DMS53 treated with DMSO at 0.1 percent for 48 hours (cell line): ENCODE measurements at regions not wholly inside any gene's neighbourhood (a gene's known extent, or its start where the extent isn't known, plus 50 kb on each side); places are given as distances from the start of the nearest gene placed in this dataset.

Experiments
- DNase-seq: peaks from one replicate; lab custom pipeline; 2025; ENCODE audit not compliant: unreplicated experiment; lab: John Stamatoyannopoulos, UW

GRCh38 chr9:115250621-115251032 lies 132.7 kb upstream of the TNC start:
- DNase-seq, result no peak

- DNase-seq, result peak; percentile 43
These were observed 136.6 kb upstream of the TNC start for GRCh38 chr9:115254287-115255180.

- peak; percentile 10 for DNase-seq
These were observed 143.7 kb upstream of the TNC start for GRCh38 chr9:115261656-115262081.

GRCh38 chr9:115262477-115262876 lies 144.5 kb upstream of the TNC start:
- DNase-seq, result peak; percentile 94

- DNase-seq, result peak; percentile 29
These were observed 145.0 kb upstream of the TNC start for GRCh38 chr9:115262952-115263351.

- DNase-seq, result no peak
These were observed 145.6 kb upstream of the TNC start for GRCh38 chr9:115263371-115264075.

- DNase-seq, result no peak
These were observed 146.4 kb upstream of the TNC start for GRCh38 chr9:115264313-115264712.

GRCh38 chr9:115267790-115268189 lies 149.8 kb upstream of the TNC start:
- no peak for DNase-seq

- DNase-seq, result no peak
These were observed 157.8 kb upstream of the TNC start for GRCh38 chr9:115275753-115276152.

GRCh38 chr9:115276621-115277020 lies 158.7 kb upstream of the TNC start:
- DNase-seq, result no peak

GRCh38 chr9:115277301-115277700 lies 159.3 kb upstream of the TNC start:
- no peak for DNase-seq

- DNase-seq, result no peak
These were observed 160.5 kb upstream of the TNC start for GRCh38 chr9:115278326-115279035.

GRCh38 chr9:115283395-115283794 lies 165.4 kb upstream of the TNC start:
- DNase-seq, result no peak

- no peak for DNase-seq
These were observed 167.9 kb upstream of the TNC start for GRCh38 chr9:115285836-115286235.

GRCh38 chr9:115286411-115286810 lies 168.5 kb upstream of the TNC start:
- DNase-seq, result no peak

- no peak for DNase-seq
These were observed 171.8 kb upstream of the TNC start for GRCh38 chr9:115289757-115290208.

- DNase-seq, result no peak
These were observed 173.9 kb upstream of the TNC start for GRCh38 chr9:115291841-115292240.

GRCh38 chr9:115292584-115293279 lies 174.8 kb upstream of the TNC start:
- no peak for DNase-seq

GRCh38 chr9:115295734-115296133 lies 177.8 kb upstream of the TNC start:
- DNase-seq, result no peak

- DNase-seq, result no peak
These were observed 179.0 kb upstream of the TNC start for GRCh38 chr9:115296831-115297565.
